Endodermal cell (in vitro differentiated cells): ENCODE measurements at regions not wholly inside any gene's neighbourhood (a gene's known extent, or its start where the extent isn't known, plus 50 kb on each side); places are given as distances from the start of the nearest gene placed in this dataset.

Experiments
- DNase-seq: peaks from one replicate; pipeline ENCODE4 v3.0.0-alpha.2; 2017
- H3K27ac ChIP-seq: 2 replicates; pipeline ENCODE4 v1.5.1; 2013; ENCODE audit warnings: mild to moderate bottlenecking, low read depth, low read length, moderate library complexity
- H3K27me3 ChIP-seq: 2 replicates; pipeline ENCODE4 v1.6.1; 2013; ENCODE audit warnings: mild to moderate bottlenecking, low read length, moderate library complexity; ENCODE audit not compliant: insufficient read depth, control insufficient read depth, poor library complexity, severe bottlenecking
- H3K36me3 ChIP-seq: 2 replicates; pipeline ENCODE4 v1.7.0; 2013; ENCODE audit warnings: mild to moderate bottlenecking, low read length, moderate library complexity; ENCODE audit not compliant: control insufficient read depth, insufficient read depth
- H3K4me1 ChIP-seq: one replicate; pipeline ENCODE4 v1.7.0; 2013; ENCODE audit warnings: low read length; ENCODE audit not compliant: control insufficient read depth, insufficient read depth
- H3K4me3 ChIP-seq: 2 replicates; pipeline ENCODE4 v1.5.1; 2013; ENCODE audit warnings: mild to moderate bottlenecking, low read length, moderate library complexity
- H3K9ac ChIP-seq: 2 replicates; pipeline ENCODE4 v1.6.1; 2013; ENCODE audit warnings: mild to moderate bottlenecking, low read length, moderate library complexity; ENCODE audit not compliant: poor library complexity, severe bottlenecking; ENCODE audit errors: extremely low read depth
- H3K9me3 ChIP-seq: 2 replicates; pipeline ENCODE4 v1.6.1; 2013; ENCODE audit warnings: mild to moderate bottlenecking, low read length, moderate library complexity; ENCODE audit not compliant: control insufficient read depth
- H3K27ac Mint-ChIP-seq: 2 replicates; pipeline ENCODE4 v1.8.0; 2020; ENCODE audit warnings: mixed read lengths
- H3K27me3 Mint-ChIP-seq: 2 replicates; pipeline ENCODE4 v1.8.0; 2021; ENCODE audit warnings: mild to moderate bottlenecking, mixed read lengths; ENCODE audit not compliant: insufficient read depth
- H3K36me3 Mint-ChIP-seq: 2 replicates; pipeline ENCODE4 v1.8.0; 2020; ENCODE audit warnings: low read depth, mixed read lengths
- H3K4me1 Mint-ChIP-seq: 2 replicates; pipeline ENCODE4 v1.8.0; 2020; ENCODE audit warnings: mixed read lengths
- H3K4me3 Mint-ChIP-seq: 2 replicates; pipeline ENCODE4 v1.8.0; 2020; ENCODE audit warnings: mild to moderate bottlenecking, moderate library complexity, mixed read lengths
- H3K9me3 Mint-ChIP-seq: 2 replicates; pipeline ENCODE4 v1.8.0; 2020; ENCODE audit warnings: mild to moderate bottlenecking, mixed read lengths
- WGBS, 2 experiments: methylation state at CpG; one replicate each; pipeline versions ENCODE4 v1.1.5 to v1.1.7; 2013; ENCODE audit warnings: missing lambda C conversion rate in 2 of 2, mixed read lengths in 1 of 2; ENCODE audit not compliant: insufficient coverage in 1 of 2, insufficient read length in 1 of 2; 5-methylcytosine and 5-hydroxymethylcytosine counted together
- TF ChIP-seq, protein P1 (sequence below): fragments of 200-600 bp; sonication (generic); conservative IDR thresholded peaks from 2 replicates; pipeline ENCODE4 v1.5.0; 2021; ENCODE audit warnings: antibody characterized with exemption, mild to moderate bottlenecking

DNA sequence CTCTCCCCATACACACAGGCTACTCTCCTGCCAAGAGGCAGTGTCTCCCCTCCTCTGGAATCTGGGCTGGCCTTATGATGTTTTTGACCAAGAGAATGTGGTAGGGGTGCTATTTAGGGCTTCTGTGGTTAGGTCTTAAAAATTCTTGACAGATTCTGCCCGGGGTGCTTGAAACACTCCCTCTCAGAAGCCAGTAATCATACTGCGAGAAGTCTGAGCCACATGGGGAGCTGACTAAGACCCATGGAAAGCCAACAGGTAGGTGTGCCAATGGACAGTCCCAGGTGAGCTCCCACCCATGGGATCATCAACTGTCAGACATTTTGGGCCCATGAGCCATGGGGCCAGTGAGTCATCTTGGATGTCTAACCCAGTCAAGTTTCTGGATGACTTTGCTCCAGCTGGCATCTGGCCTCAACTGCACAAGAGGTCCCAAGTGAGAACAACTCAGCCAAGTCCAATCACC is 315.7 kb downstream of the FBXW7 start:
- no peaks in the 10 kb centered on the region for H3K36me3 Mint-ChIP-seq

DNA sequence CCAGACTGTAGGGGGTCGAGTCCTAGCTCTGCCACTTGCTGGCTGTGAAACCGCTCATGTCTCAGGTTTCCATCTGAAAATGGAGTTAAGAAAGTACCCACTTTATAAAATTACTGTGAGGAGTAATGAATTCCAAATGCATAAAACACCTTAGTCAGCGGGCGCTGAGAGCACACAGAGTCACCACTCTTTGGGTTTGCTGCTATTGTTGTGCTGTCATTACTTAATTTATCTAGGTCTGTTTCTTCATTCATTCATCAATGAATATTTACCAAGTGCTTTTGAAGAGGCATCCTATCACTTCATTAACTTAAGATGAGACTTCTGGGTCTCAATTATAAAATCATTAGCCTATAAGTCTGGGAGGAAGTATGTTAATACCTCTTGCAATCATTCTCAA is 317.3 kb downstream of the FBXW7 start:
- H3K27ac ChIP-seq: no peak overlapping the region
- H3K4me3 ChIP-seq: no peak overlapping the region
- peaks cover 2% of the 10 kb centered on the region for H3K9me3 Mint-ChIP-seq
- H3K4me1 ChIP-seq: peaks cover 7% of the 10 kb centered on the region
- H3K36me3 Mint-ChIP-seq: no peaks in the 10 kb centered on the region
- H3K27me3 Mint-ChIP-seq: peaks cover 15% of the 10 kb centered on the region
- H3K27me3 ChIP-seq: peaks cover 22% of the 10 kb centered on the region
- H3K36me3 ChIP-seq: no peaks in the 10 kb centered on the region
- H3K27ac Mint-ChIP-seq: no peak overlapping the region
- peaks cover 17% of the 10 kb centered on the region for H3K4me1 Mint-ChIP-seq
- 88% methylated on average over 4 of the region's 4 CpGs; no CpG with 5 or more reads in 1 of the 2 experiments for WGBS, 2 experiments
- no peak overlapping the region for H3K4me3 Mint-ChIP-seq
- no peaks in the 10 kb centered on the region for H3K9me3 ChIP-seq
- no peak for DNase-seq
- TF ChIP-seq, protein P1, sequence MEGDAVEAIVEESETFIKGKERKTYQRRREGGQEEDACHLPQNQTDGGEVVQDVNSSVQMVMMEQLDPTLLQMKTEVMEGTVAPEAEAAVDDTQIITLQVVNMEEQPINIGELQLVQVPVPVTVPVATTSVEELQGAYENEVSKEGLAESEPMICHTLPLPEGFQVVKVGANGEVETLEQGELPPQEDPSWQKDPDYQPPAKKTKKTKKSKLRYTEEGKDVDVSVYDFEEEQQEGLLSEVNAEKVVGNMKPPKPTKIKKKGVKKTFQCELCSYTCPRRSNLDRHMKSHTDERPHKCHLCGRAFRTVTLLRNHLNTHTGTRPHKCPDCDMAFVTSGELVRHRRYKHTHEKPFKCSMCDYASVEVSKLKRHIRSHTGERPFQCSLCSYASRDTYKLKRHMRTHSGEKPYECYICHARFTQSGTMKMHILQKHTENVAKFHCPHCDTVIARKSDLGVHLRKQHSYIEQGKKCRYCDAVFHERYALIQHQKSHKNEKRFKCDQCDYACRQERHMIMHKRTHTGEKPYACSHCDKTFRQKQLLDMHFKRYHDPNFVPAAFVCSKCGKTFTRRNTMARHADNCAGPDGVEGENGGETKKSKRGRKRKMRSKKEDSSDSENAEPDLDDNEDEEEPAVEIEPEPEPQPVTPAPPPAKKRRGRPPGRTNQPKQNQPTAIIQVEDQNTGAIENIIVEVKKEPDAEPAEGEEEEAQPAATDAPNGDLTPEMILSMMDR: no peak
- no peak overlapping the region for H3K9ac ChIP-seq

More for the DNA sequence above, 315.7 kb downstream of the FBXW7 start:
- no peak overlapping the region for H3K27ac ChIP-seq
- H3K9me3 Mint-ChIP-seq: no peaks in the 10 kb centered on the region
- H3K9ac ChIP-seq: no peak overlapping the region
- H3K4me3 Mint-ChIP-seq: no peak overlapping the region
- H3K4me1 ChIP-seq: peaks cover 10% of the 10 kb centered on the region
- H3K9me3 ChIP-seq: no peaks in the 10 kb centered on the region
- peaks cover 15% of the 10 kb centered on the region for H3K27me3 Mint-ChIP-seq
- no peak overlapping the region for H3K27ac Mint-ChIP-seq
- H3K4me3 ChIP-seq: no peak overlapping the region
- 94 to 100% methylated on average over 2 of the region's 2 CpGs for WGBS, 2 experiments
- no peak for DNase-seq
- H3K4me1 Mint-ChIP-seq: peaks cover 28% of the 10 kb centered on the region
- H3K36me3 ChIP-seq: no peaks in the 10 kb centered on the region
- H3K27me3 ChIP-seq: peaks cover 26% of the 10 kb centered on the region
- TF ChIP-seq, protein P1: no peak

DNA sequence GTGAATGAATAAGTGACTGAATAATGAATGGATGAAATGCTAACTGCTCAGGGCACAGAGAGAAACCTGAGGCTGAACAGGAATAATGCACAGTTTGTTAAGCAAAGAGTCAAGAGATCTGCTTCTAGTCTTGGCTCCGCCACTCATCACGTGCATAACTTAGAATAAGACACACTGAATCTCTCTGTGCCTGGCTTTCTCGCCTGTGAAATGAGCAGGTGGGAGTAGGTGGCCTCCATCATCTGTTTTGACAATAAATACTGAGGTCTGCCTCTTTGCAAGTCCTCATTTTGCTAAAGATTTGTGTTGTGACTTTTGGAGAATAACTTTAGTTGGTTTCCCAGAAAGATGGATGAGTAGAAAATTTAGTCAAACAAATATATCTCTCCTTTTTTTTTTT is 318.0 kb downstream of the FBXW7 start:
- H3K36me3 Mint-ChIP-seq: no peaks in the 10 kb centered on the region
- H3K4me1 ChIP-seq: peaks cover 4% of the 10 kb centered on the region
- no peak overlapping the region for H3K27ac Mint-ChIP-seq
- no peak overlapping the region for H3K27ac ChIP-seq
- H3K9me3 Mint-ChIP-seq: peaks cover 2% of the 10 kb centered on the region
- H3K4me3 Mint-ChIP-seq: no peak overlapping the region
- peaks cover 10% of the 10 kb centered on the region for H3K4me1 Mint-ChIP-seq
- H3K4me3 ChIP-seq: no peak overlapping the region
- H3K27me3 ChIP-seq: peaks cover 22% of the 10 kb centered on the region
- TF ChIP-seq, protein P1: no peak
- WGBS, 2 experiments: 96 to 100% methylated on average over 2 to 3 of the region's 3 CpGs
- no peak overlapping the region for H3K9ac ChIP-seq
- DNase-seq: no peak
- no peaks in the 10 kb centered on the region for H3K36me3 ChIP-seq
- no peaks in the 10 kb centered on the region for H3K9me3 ChIP-seq
- H3K27me3 Mint-ChIP-seq: peaks cover 15% of the 10 kb centered on the region
